ENCODE measurements at regions not wholly inside any gene's neighbourhood (a gene's known extent, or its start where the extent isn't known, plus 50 kb on each side); places are given as distances from the start of the nearest gene placed in this dataset.

DNA sequence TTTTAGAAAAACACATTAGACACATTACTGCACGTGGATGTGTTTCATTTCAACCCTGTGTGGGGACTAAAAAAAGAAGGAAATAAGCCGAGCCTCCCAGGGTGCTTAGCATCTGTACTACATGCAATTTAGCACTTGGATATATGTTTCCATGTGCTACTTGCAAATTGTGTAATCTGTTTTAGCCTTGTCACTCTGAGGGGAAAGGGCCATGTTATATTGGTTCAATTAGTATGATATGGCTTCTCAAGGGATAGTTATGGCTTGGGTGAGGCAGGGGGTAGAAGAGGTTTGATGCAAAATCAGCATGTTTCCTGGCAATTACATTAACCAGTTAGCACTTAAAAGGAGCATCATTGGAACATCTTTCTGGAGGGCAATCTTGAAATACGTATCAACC, 353.5 kb upstream of the GOT2 start:
- no peak for DNase-seq
- ChIA-PET POLR2A (no interaction called here), CTCF (no interaction called here)
- Mint-ChIP-seq H3K4me3 (no peak overlapping the region), H3K27me3 (no peaks in the 10 kb centered on the region), H3K9me3 (peaks cover 7% of the 10 kb centered on the region), H3K27ac (no peak overlapping the region), H3K36me3 (ENCODE audit: low read depth) (no peaks in the 10 kb centered on the region), H3K4me1 (no peaks in the 10 kb centered on the region)

DNA sequence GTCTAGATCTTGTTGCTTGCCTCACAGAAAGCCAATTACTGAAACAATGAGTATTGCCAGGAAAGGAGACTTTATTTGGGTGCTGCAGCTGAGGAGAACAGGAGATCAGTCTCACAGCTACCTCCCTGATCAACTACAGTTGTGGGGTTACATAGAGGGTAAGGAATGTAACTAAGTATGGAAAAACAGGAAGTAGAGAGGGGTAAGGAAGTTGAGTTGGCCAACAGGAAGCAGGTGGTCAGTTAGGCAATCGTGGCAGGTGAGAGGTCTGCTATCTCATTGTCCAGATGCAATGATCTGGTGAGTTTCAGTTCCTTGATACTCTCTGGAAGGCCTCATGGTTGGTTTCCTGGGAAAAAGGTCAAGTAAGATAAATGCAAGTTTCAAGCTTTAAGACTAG, 333.1 kb upstream of the GOT2 start:
- Mint-ChIP-seq H3K9me3 (peaks cover 9% of the 10 kb centered on the region), H3K4me1 (no peaks in the 10 kb centered on the region), H3K27me3 (no peaks in the 10 kb centered on the region), H3K36me3 (ENCODE audit: low read depth) (no peaks in the 10 kb centered on the region), H3K4me3 (no peak overlapping the region), H3K27ac (no peak overlapping the region)
- ChIA-PET POLR2A (no interaction called here), CTCF (no interaction called here)
- DNase-seq: no peak

DNA sequence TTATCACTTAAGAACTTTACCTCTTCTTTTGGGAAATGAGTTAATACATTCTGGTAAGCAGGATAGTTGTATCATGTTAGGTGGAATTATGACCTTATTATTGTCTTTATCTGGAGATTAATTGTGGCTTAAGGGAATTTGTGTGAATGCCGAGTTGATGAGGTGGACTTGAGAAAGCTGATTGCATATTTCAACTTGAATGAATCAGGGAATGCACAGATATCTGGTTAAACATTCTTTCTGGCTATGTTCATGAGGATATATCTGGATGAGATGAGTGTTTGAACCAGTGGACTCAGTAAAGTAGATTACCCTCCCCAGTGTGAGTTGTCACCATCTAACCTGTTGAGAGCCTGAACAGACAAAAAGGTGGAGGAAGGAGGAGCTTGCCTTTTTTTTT, 326.1 kb upstream of the GOT2 start:
- ChIA-PET POLR2A (no interaction called here), CTCF (no interaction called here)
- no peak overlapping the region for H3K4me3 Mint-ChIP-seq
- H3K36me3 Mint-ChIP-seq (ENCODE audit: low read depth): no peaks in the 10 kb centered on the region
- no peaks in the 10 kb centered on the region for H3K4me1 Mint-ChIP-seq
- H3K9me3 Mint-ChIP-seq: peaks cover 3% of the 10 kb centered on the region
- no peaks in the 10 kb centered on the region for H3K27me3 Mint-ChIP-seq
- DNase-seq: no peak
- no peak overlapping the region for H3K27ac Mint-ChIP-seq

DNA sequence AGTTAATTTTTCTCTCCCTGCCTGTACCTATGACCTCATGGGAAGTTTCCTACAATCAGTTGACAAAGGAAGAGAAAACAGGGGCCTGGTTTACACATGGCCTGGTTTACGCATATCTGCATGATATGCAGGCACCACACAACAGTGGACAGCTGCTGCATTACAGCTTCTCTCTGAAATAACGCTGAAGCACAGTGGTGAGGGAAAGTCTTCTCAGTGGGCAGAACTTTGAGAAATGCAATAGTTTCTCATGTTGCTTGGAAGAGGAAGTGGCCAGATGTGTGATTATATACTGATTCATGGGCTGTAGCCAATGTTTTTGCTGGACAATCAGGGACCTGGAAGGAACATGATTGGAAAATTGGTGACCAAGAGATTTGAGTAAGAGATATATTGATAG, 324.1 kb upstream of the GOT2 start:
- DNase-seq: no peak
- H3K27me3 Mint-ChIP-seq: no peaks in the 10 kb centered on the region
- H3K9me3 Mint-ChIP-seq: peaks cover 3% of the 10 kb centered on the region
- H3K27ac Mint-ChIP-seq: no peak overlapping the region
- no peaks in the 10 kb centered on the region for H3K36me3 Mint-ChIP-seq (ENCODE audit: low read depth)
- CTCF ChIA-PET: no interaction called here
- no peaks in the 10 kb centered on the region for H3K4me1 Mint-ChIP-seq
- no peak overlapping the region for H3K4me3 Mint-ChIP-seq
- POLR2A ChIA-PET: no interaction called here

DNA sequence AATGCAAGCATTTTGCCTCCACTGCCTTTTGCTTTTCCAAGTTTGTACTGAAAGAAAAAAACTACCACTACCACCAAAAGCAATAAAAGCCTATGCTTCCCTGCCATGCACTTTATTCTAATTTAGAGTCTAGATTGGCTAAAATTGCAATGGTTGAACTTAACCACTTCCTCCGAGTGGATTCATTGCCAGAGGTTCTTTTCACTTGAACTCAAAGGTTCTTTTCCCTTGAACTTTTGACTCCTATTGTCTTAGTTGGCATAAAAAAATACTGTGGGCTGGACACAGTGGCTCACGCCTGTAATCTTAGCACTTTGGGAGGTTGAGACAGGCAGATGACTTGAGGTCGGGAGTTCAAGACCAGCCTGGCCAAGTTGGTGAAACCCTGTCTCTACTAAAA, 319.8 kb upstream of the GOT2 start:
- CTCF ChIA-PET: no interaction called here

DNA sequence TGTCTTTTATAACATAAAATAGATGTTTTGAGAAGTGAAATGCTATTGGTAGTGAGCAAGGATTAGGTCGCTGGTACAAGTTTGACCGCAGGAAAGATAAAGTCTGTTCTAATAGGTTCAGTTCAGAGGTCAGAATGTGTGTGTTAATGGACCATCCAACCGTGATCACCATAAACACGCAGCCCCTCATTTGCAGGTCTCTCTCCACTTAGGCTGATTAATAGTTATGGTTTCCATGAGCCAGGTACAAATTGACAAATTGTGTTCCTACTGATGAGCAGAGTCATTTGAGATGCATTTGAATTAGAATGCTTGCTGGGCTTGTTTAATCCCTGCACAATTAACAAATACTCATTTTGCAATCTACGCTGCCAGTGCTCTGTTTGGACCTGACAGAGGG, 318.1 kb upstream of the GOT2 start:
- Mint-ChIP-seq H3K27me3 (no peaks in the 10 kb centered on the region), H3K27ac (no peak overlapping the region), H3K36me3 (ENCODE audit: low read depth) (no peaks in the 10 kb centered on the region), H3K4me3 (no peak overlapping the region), H3K9me3 (peaks cover 2% of the 10 kb centered on the region), H3K4me1 (no peaks in the 10 kb centered on the region)
- no peak for DNase-seq
- ChIA-PET CTCF (no interaction called here), POLR2A (no interaction called here)

More for the DNA sequence above, 319.8 kb upstream of the GOT2 start:
- POLR2A ChIA-PET: no interaction called here
- Mint-ChIP-seq H3K27me3 (no peaks in the 10 kb centered on the region), H3K27ac (no peak overlapping the region), H3K36me3 (ENCODE audit: low read depth) (no peaks in the 10 kb centered on the region), H3K4me3 (no peak overlapping the region), H3K9me3 (peaks cover 2% of the 10 kb centered on the region), H3K4me1 (no peaks in the 10 kb centered on the region)
- no peak for DNase-seq

DNA sequence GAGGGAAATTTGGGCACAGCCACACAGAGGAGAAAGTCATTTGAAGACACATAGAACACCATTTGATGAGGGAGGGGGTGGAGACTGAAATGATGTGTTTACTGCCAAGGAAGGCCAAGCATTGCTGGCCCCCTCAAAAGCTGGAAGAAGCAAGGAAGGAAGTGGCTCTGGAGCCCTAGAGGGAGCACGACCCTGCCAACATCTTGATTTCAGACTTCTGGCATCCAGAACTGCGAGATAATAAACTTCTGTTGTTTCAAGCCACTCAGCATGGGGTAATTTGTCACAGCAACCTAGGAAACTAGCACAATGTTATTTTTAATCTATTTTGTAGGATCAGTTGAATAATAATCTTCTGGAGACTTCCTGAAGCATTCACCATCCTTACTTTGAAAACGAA, 314.8 kb upstream of the GOT2 start:
- ChIA-PET CTCF (no interaction called here), POLR2A (no interaction called here)
- Mint-ChIP-seq H3K27me3 (no peaks in the 10 kb centered on the region), H3K36me3 (ENCODE audit: low read depth) (no peaks in the 10 kb centered on the region), H3K4me3 (no peak overlapping the region), H3K9me3 (peaks cover 2% of the 10 kb centered on the region), H3K27ac (no peak overlapping the region), H3K4me1 (no peaks in the 10 kb centered on the region)
- no peak for DNase-seq

DNA sequence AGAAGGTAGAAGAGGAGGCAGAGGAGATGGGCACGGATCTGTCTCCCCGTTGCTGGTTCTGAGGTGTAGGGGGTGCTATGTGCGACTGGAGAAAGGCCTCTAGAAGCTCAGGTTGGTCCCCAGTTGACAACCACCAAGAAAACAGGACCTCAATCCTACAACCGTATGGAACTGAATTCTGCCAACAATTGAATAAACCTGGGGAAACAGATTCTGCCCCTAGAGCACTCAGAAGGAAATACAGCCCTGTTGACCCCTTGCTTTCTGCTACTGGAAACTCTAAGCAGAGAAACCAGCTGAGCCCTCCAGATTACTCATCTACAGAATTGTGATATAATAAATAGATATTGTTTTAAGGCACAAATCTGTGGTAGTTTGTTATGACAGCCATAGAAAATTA, 313.0 kb upstream of the GOT2 start:
- ChIA-PET CTCF (no interaction called here), POLR2A (no interaction called here)
- no peaks in the 10 kb centered on the region for H3K4me1 Mint-ChIP-seq
- DNase-seq: no peak
- H3K4me3 Mint-ChIP-seq: no peak overlapping the region
- H3K9me3 Mint-ChIP-seq: no peaks in the 10 kb centered on the region
- H3K27me3 Mint-ChIP-seq: no peaks in the 10 kb centered on the region
- H3K27ac Mint-ChIP-seq: no peak overlapping the region
- no peaks in the 10 kb centered on the region for H3K36me3 Mint-ChIP-seq (ENCODE audit: low read depth)

DNA sequence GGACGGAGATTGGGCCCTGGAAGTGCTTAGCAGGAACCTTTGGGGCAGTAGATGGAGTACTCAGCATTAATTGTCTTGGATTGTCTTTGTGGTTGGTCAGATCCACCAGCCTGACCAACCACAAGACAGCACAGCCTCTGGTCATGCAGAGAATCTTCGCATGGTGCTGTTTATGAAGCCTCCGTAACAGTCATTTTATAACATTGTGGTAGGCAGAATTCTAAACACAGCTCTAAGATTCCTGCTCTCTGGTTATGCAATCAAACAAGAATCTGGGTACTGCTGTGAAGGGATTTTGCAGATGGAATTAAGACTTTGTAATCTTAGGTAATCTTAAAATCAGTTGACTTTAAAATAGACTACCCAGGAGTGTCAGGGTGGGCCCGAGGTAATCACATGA, 312.2 kb upstream of the GOT2 start:
- ChIA-PET POLR2A (no interaction called here), CTCF (interaction anchor here (0.5 kb wide), 1 partner anchor 539 kb away, joined by 3 read pairs; no protein-coding TSS in a partner anchor)
- H3K27ac Mint-ChIP-seq: no peak overlapping the region
- no peaks in the 10 kb centered on the region for H3K27me3 Mint-ChIP-seq
- no peaks in the 10 kb centered on the region for H3K9me3 Mint-ChIP-seq
- no peak overlapping the region for H3K4me3 Mint-ChIP-seq
- no peaks in the 10 kb centered on the region for H3K36me3 Mint-ChIP-seq (ENCODE audit: low read depth)
- no peak for DNase-seq
- no peaks in the 10 kb centered on the region for H3K4me1 Mint-ChIP-seq

DNA sequence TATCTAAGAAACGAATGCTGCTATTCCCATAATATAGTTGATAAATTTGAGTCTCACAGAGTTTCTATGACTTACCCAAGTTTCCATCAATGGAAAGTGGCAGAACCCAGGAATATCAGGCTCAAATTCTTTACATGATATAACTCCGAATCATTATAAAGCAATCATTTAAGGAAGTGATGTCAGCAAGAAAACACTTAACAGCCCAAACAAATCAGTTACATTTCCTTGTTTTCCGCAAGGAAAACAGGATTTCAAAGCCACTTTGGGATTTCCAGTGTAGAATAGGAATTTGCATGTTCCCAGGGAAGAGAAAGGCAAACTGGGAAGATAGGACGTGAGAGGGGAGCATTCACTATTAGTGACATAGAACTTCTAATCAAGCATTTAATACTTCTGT, 311.4 kb upstream of the GOT2 start:
- Mint-ChIP-seq H3K27ac (no peak overlapping the region), H3K9me3 (no peaks in the 10 kb centered on the region), H3K4me3 (no peak overlapping the region), H3K36me3 (ENCODE audit: low read depth) (no peaks in the 10 kb centered on the region), H3K27me3 (no peaks in the 10 kb centered on the region), H3K4me1 (no peaks in the 10 kb centered on the region)
- ChIA-PET POLR2A (no interaction called here), CTCF (interaction anchor here (0.5 kb wide), 1 partner anchor 540 kb away, joined by 3 read pairs; no protein-coding TSS in a partner anchor)
- DNase-seq: no peak

DNA sequence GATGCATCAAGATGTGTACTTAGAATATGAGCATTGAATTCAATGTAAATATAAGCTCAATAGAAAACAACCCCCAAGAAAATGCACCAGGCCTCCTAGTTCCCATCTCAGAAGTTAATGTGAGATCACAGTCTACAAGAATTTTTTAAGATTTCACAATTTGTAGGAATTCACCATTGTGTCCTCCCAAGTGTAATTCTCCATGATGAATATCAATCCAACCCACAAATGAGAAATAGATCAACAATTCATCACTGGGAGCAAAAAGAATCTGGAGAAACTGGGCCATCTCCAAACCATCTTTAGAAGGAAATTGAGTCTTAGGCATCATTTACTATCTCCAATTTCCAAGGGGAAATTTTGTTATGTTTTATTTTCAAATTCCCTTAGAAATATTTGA, 310.5 kb upstream of the GOT2 start:
- Mint-ChIP-seq H3K4me1 (no peaks in the 10 kb centered on the region), H3K27ac (no peak overlapping the region), H3K27me3 (no peaks in the 10 kb centered on the region), H3K36me3 (ENCODE audit: low read depth) (no peaks in the 10 kb centered on the region), H3K9me3 (no peaks in the 10 kb centered on the region), H3K4me3 (no peak overlapping the region)
- DNase-seq: no peak
- ChIA-PET CTCF (no interaction called here), POLR2A (no interaction called here)

DNA sequence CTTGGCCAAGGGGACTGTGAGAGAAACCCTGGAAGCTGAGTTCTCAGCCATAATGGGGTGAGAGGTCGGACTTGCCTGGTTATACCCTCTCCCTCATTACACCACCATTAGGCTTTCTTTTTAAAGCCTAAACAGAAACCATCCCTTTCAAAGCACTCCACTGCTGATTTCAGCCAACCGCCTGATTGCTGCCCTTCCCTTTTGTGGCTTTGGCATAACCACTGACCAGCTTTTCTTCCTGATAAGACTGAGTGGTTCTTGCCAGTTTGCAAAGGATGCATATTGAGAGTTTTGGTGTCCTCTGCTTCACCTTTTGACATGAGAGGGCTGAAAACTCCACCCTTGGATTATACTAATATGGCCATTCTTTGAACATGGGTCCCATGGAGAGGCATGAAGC, 308.2 kb upstream of the GOT2 start:
- Mint-ChIP-seq H3K27me3 (no peaks in the 10 kb centered on the region), H3K27ac (no peak overlapping the region), H3K36me3 (ENCODE audit: low read depth) (no peaks in the 10 kb centered on the region), H3K9me3 (no peaks in the 10 kb centered on the region), H3K4me3 (no peak overlapping the region), H3K4me1 (no peaks in the 10 kb centered on the region)
- ChIA-PET CTCF (no interaction called here), POLR2A (no interaction called here)
- DNase-seq: no peak

DNA sequence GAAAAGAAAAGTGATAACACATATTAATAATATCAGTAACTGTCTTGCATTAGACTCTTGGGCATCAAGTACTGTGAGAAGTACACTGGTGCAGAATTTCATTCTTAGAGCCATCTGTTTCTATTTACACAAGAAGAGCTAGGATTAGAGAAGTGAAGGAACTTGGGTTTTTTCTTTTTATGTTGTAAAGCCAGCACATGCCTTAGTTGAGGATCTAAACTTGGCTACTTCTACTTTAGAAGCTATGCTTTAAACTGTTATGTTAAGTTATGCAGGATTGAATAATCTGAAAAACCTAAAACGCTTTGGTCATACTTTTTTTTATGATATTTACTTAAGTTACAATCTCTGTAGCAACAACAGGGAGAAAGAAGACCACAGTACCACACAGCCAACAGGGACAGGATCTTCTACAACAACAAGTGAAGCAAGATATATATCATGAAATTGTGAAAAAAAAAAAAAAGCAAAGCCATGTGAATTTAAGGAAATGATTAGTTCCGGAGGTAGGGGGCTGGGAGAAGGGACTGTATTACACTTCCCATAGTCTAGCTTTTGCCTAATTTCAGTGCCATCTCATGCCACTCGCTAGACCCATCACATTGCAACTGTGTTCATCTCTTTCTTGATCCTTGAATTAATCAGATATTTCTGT, 305.1 kb upstream of the GOT2 start:
- Mint-ChIP-seq H3K27ac (no peak overlapping the region), H3K27me3 (no peaks in the 10 kb centered on the region), H3K36me3 (ENCODE audit: low read depth) (no peaks in the 10 kb centered on the region), H3K4me3 (no peak overlapping the region), H3K4me1 (no peaks in the 10 kb centered on the region), H3K9me3 (no peaks in the 10 kb centered on the region)
- no peak for DNase-seq
- POLR2A ChIA-PET: no interaction called here
- CTCF ChIA-PET: no interaction called here

DNA sequence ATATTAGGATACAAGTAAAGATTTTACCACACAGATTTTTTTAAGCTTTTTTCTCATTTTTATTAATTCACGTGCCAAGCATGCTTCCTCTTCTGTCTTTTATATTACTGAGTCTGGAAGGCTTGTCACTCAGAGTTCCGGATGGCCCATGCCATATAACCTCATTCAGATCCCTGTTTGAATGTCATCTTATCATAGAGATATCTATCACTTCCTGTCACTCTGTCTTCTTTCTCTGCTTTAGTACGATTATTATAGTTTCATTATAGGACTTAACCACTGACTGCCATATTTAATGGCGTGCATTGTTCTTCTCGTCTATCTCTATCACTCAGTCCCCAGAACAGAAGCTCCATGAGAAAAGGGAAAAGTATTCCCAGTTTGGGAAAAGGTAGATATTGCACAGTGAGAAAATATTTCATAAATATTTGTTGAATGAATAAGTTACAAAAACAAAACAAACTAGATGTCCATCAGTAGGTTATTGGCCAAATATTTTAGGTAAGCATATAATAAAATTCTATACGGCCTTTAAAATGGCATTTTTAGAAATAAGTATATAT, 296.9 kb upstream of the GOT2 start:
- no peaks in the 10 kb centered on the region for H3K36me3 Mint-ChIP-seq (ENCODE audit: low read depth)
- H3K27me3 Mint-ChIP-seq: no peaks in the 10 kb centered on the region
- POLR2A ChIA-PET: no interaction called here
- no peaks in the 10 kb centered on the region for H3K9me3 Mint-ChIP-seq
- CTCF ChIA-PET: no interaction called here
- no peaks in the 10 kb centered on the region for H3K4me1 Mint-ChIP-seq
- no peak overlapping the region for H3K27ac Mint-ChIP-seq
- DNase-seq: no peak
- H3K4me3 Mint-ChIP-seq: no peak overlapping the region

Data from activated CD4-positive, alpha-beta memory T cell treated with anti-CD3 and anti-CD28 coated beads, Interleukin-2, amount 10 ng/mL, durations not matched to agents 7 days and 5 days (primary cell).